MM.1S (cell line): ENCODE measurements at regions not wholly inside any gene's neighbourhood (a gene's known extent, or its start where the extent isn't known, plus 50 kb on each side); places are given as distances from the start of the nearest gene placed in this dataset.
A peak's percentile ranks its signal among the peaks of the same experiment; 100 is the strongest.
"Not testable (repeated sequence)": the region's sequence is repeated elsewhere in the genome, so short reads cannot be mapped to it uniquely, and the experiment has no call there.

ENCODE experiments used
- DNase-seq: peaks from one replicate; pipeline ENCODE4 v3.0.0-alpha.2; 2015
- H2AFZ ChIP-seq: fragments of 300-600 bp; sonication (generic); 2 replicates; pipeline ENCODE4 v1.6.0; 2016; ENCODE audit warnings: antibody characterized with exemption, low read length
- H3F3A ChIP-seq: fragments of 300-600 bp; sonication (generic); 2 replicates; pipeline ENCODE4 v1.6.1; 2016; ENCODE audit warnings: mild to moderate bottlenecking, antibody characterized with exemption, low read length, moderate library complexity, mixed read lengths; ENCODE audit not compliant: insufficient read depth
- H3K27ac ChIP-seq: fragments of 300-600 bp; sonication (generic); 2 replicates; pipeline ENCODE4 v1.5.1; 2016; ENCODE audit warnings: mild to moderate bottlenecking, low read length
- H3K27me3 ChIP-seq: fragments of 300-600 bp; sonication (generic); replicated peaks from 2 replicates; pipeline ENCODE4 v1.6.0; 2016; ENCODE audit warnings: low read length; ENCODE audit not compliant: insufficient read depth
- H3K36me3 ChIP-seq: fragments of 300-600 bp; sonication (generic); replicated peaks from 2 replicates; pipeline ENCODE4 v1.6.1; 2016; ENCODE audit warnings: mild to moderate bottlenecking, low read length, mixed read lengths; ENCODE audit not compliant: insufficient read depth
- H3K4me1 ChIP-seq: fragments of 300-600 bp; sonication (generic); 2 replicates; pipeline ENCODE4 v1.6.1; 2016; ENCODE audit warnings: low read length, mixed read lengths
- H3K4me2 ChIP-seq: fragments of 300-600 bp; sonication (generic); 2 replicates; pipeline ENCODE4 v1.6.0; 2016; ENCODE audit warnings: low read depth, low read length
- H3K4me3 ChIP-seq: fragments of 300-600 bp; sonication (generic); 2 replicates; pipeline ENCODE4 v1.5.1; 2016; ENCODE audit warnings: low read length, mixed read lengths
- H3K79me2 ChIP-seq: fragments of 300-600 bp; sonication (generic); 2 replicates; pipeline ENCODE4 v1.6.1; 2016; ENCODE audit warnings: mixed run types, low read length, mixed read lengths
- H3K9ac ChIP-seq: fragments of 300-600 bp; sonication (generic); 2 replicates; pipeline ENCODE4 v1.6.1; 2016; ENCODE audit warnings: low read length, mixed read lengths
- H3K9me2 ChIP-seq: fragments of 300-600 bp; sonication (generic); replicated peaks from 2 replicates; pipeline ENCODE4 v1.6.1; 2016; ENCODE audit warnings: mild to moderate bottlenecking, low read length, mixed read lengths; ENCODE audit not compliant: insufficient read depth
- H3K9me3 ChIP-seq: fragments of 300-600 bp; sonication (generic); replicated peaks from 2 replicates; pipeline ENCODE4 v1.6.1; 2016; ENCODE audit warnings: mild to moderate bottlenecking, low read length, mixed read lengths; ENCODE audit not compliant: insufficient read depth
- H4K20me1 ChIP-seq: fragments of 300-600 bp; sonication (generic); 2 replicates; pipeline ENCODE4 v1.6.1; 2016; ENCODE audit warnings: mild to moderate bottlenecking, low read length, moderate library complexity, mixed read lengths; ENCODE audit not compliant: insufficient read depth
- CTCF ChIP-seq: fragments of 300-600 bp; sonication (generic); IDR thresholded peaks from 2 replicates; pipeline ENCODE4 v1.5.1; 2016; ENCODE audit warnings: antibody characterized with exemption, low read length, mixed read lengths
- EZH2 ChIP-seq: fragments of 300-600 bp; sonication (generic); optimal IDR thresholded peaks from 2 replicates; pipeline ENCODE3; 2017; ENCODE audit warnings: low read depth, mild to moderate bottlenecking, antibody characterized with exemption, low read length, mixed read lengths
- EZH2phosphoT487 ChIP-seq: fragments of 300-600 bp; sonication (generic); IDR thresholded peaks from 2 replicates; pipeline ENCODE4 v1.6.1; 2018; ENCODE audit warnings: antibody characterized with exemption, low read length

GRCh38 chr20:30502670-30503069, 754.8 kb upstream of the DEFB115 start:
- Histone ChIP-seq H3K9ac (no peak overlapping the region), H3K36me3 (no peaks in the 10 kb centered on the region)
- no peak for DNase-seq

GRCh38 chr20:30503204-30503603, 754.3 kb upstream of the DEFB115 start:
- H3K4me2 ChIP-seq, H3K9ac ChIP-seq, H3K4me1 ChIP-seq, H3K9me3 ChIP-seq, H3K27ac ChIP-seq, H2AFZ ChIP-seq, H3K27me3 ChIP-seq, H3K4me3 ChIP-seq, H4K20me1 ChIP-seq, H3K9me2 ChIP-seq, H3F3A ChIP-seq, H3K36me3 ChIP-seq, H3K79me2 ChIP-seq, DNase-seq: not testable (repeated sequence)

More at GRCh38 chr20:30502670-30503069, 754.8 kb upstream of the DEFB115 start:
- H3K79me2 ChIP-seq, result no peaks in the 10 kb centered on the region
- H3K9me2 ChIP-seq, result no peaks in the 10 kb centered on the region
- no peaks in the 10 kb centered on the region for H3F3A ChIP-seq
- no peaks in the 10 kb centered on the region for H3K9me3 ChIP-seq
- H3K4me2 ChIP-seq, result peak overlapping the region; percentile 29; the same call in 1 of the 2 replicates
- no peaks in the 10 kb centered on the region for H4K20me1 ChIP-seq
- peak overlapping the region; percentile 23; the same call in 1 of the 2 replicates for H2AFZ ChIP-seq
- no peak overlapping the region for H3K27ac ChIP-seq
- H3K27me3 ChIP-seq, result no peaks in the 10 kb centered on the region
- no peak overlapping the region for H3K4me3 ChIP-seq
- H3K4me1 ChIP-seq, result no peaks in the 10 kb centered on the region
- TF ChIP-seq EZH2, result no peak
- no peak for TF ChIP-seq EZH2phosphoT487
- no peak for TF ChIP-seq CTCF

- TF ChIP-seq EZH2phosphoT487 (no peak), CTCF (no peak), EZH2 (no peak)
- Histone ChIP-seq H3K4me1 (no peaks in the 10 kb centered on the region), H4K20me1 (no peaks in the 10 kb centered on the region), H3K9me3 (no peaks in the 10 kb centered on the region), H3K4me2 (no peak overlapping the region), H3K4me3 (no peak overlapping the region), H3K9ac (no peak overlapping the region), H3K79me2 (no peaks in the 10 kb centered on the region), H3F3A (no peaks in the 10 kb centered on the region), H2AFZ (no peak overlapping the region), H3K27me3 (no peaks in the 10 kb centered on the region), H3K27ac (no peak overlapping the region), H3K9me2 (no peaks in the 10 kb centered on the region), H3K36me3 (no peaks in the 10 kb centered on the region)
- no peak for DNase-seq
These were observed 753.4 kb upstream of the DEFB115 start for GRCh38 chr20:30503992-30504570.

- Histone ChIP-seq H3K9me2 (no peaks in the 10 kb centered on the region), H3K4me2 (no peak overlapping the region), H3K27me3 (no peaks in the 10 kb centered on the region), H3K4me3 (no peak overlapping the region), H3K4me1 (no peaks in the 10 kb centered on the region), H3K79me2 (no peaks in the 10 kb centered on the region), H3K27ac (no peak overlapping the region), H4K20me1 (no peaks in the 10 kb centered on the region), H3K9ac (no peak overlapping the region), H3K9me3 (no peaks in the 10 kb centered on the region), H2AFZ (no peak overlapping the region), H3K36me3 (no peaks in the 10 kb centered on the region), H3F3A (no peaks in the 10 kb centered on the region)
- DNase-seq, result no peak
- no peak for TF ChIP-seq EZH2
- no peak for TF ChIP-seq EZH2phosphoT487
- no peak for TF ChIP-seq CTCF
These were observed 751.9 kb upstream of the DEFB115 start for GRCh38 chr20:30505566-30505965.
